NCI-H2081 treated with DMSO at 0.1 percent for 48 hours (cell line): ENCODE measurements at regions not wholly inside any gene's neighbourhood (a gene's known extent, or its start where the extent isn't known, plus 50 kb on each side); places are given as distances from the start of the nearest gene placed in this dataset.

ENCODE experiments used
- DNase-seq: peaks from one replicate; lab custom pipeline; 2025; lab: John Stamatoyannopoulos, UW

GRCh38 chr14:48874711-48875110, 711.5 kb downstream of the RPS29 start:
- no peak for DNase-seq

GRCh38 chr14:48857366-48857765, 728.8 kb downstream of the RPS29 start:
- DNase-seq = no peak

GRCh38 chr14:48853159-48853558, 733.0 kb downstream of the RPS29 start:
- no peak for DNase-seq

GRCh38 chr14:48849741-48850322, 736.3 kb downstream of the RPS29 start:
- peak; percentile 19 for DNase-seq

- DNase-seq = no peak
Measured at GRCh38 chr14:48842785-48843184, 743.4 kb downstream of the RPS29 start.

GRCh38 chr14:48826058-48826457, 760.1 kb downstream of the RPS29 start:
- no peak for DNase-seq

- DNase-seq = no peak
Measured at GRCh38 chr14:48814562-48814961, 771.6 kb downstream of the RPS29 start.

GRCh38 chr14:48805315-48805714, 780.9 kb downstream of the RPS29 start:
- no peak for DNase-seq

GRCh38 chr14:48792376-48793024, 793.7 kb downstream of the RPS29 start:
- DNase-seq = no peak

GRCh38 chr14:48788771-48789170, 797.4 kb downstream of the RPS29 start:
- no peak for DNase-seq

- no peak for DNase-seq
Measured at GRCh38 chr14:48786498-48786897, 799.7 kb downstream of the RPS29 start.

- DNase-seq = no peak
Measured at GRCh38 chr14:48771717-48772116, 814.5 kb downstream of the RPS29 start.

GRCh38 chr14:48751293-48751692, 834.9 kb downstream of the RPS29 start:
- no peak for DNase-seq

GRCh38 chr14:48748151-48748675, 838.0 kb downstream of the RPS29 start:
- DNase-seq = no peak

- no peak for DNase-seq
Measured at GRCh38 chr14:48747561-48748089, 838.6 kb downstream of the RPS29 start.

GRCh38 chr14:48744202-48744601, 842.0 kb downstream of the RPS29 start:
- no peak for DNase-seq

- peak; percentile 98 for DNase-seq
Measured at GRCh38 chr14:48738186-48738925, 847.8 kb downstream of the RPS29 start.

GRCh38 chr14:48735607-48736006, 850.6 kb downstream of the RPS29 start:
- DNase-seq = no peak

GRCh38 chr14:48731260-48731659, 854.9 kb downstream of the RPS29 start:
- no peak for DNase-seq

GRCh38 chr14:48726080-48726642, 860.0 kb downstream of the RPS29 start:
- no peak for DNase-seq

GRCh38 chr14:48725051-48725734, 861.0 kb downstream of the RPS29 start:
- no peak for DNase-seq
